Fibroblast of lung (primary cell): ENCODE measurements at regions not wholly inside any gene's neighbourhood (a gene's known extent, or its start where the extent isn't known, plus 50 kb on each side); places are given as distances from the start of the nearest gene placed in this dataset.

Experiments used
- DNase-seq, 2 donors: peaks; one replicate each; pipeline versions ENCODE4 v3.0.0 to v3.0.0-alpha.2; 2010; ENCODE audit warnings: low read depth in 2 of 2
- H2AFZ ChIP-seq: 2 replicates; pipeline ENCODE4 v1.5.1; 2012; ENCODE audit warnings: low read length, control low read depth, inconsistent platforms
- H3K27ac ChIP-seq: 2 replicates; pipeline ENCODE4 v1.5.1; 2011; ENCODE audit warnings: low read length, control low read depth; ENCODE audit not compliant: insufficient read depth
- H3K27me3 ChIP-seq: 2 replicates; pipeline ENCODE4 v1.5.1; 2011; ENCODE audit warnings: mild to moderate bottlenecking, low read length; ENCODE audit not compliant: control insufficient read depth, insufficient read depth
- H3K36me3 ChIP-seq: 2 replicates; pipeline ENCODE4 v1.5.1; 2011; ENCODE audit warnings: low read length; ENCODE audit not compliant: control insufficient read depth, insufficient read depth
- H3K4me1 ChIP-seq: 2 replicates; pipeline ENCODE4 v1.5.1; 2011; ENCODE audit warnings: low read length; ENCODE audit not compliant: control insufficient read depth, insufficient read depth; ENCODE audit errors: extremely low read depth
- H3K4me2 ChIP-seq: 2 replicates; pipeline ENCODE4 v1.5.1; 2011; ENCODE audit warnings: low read length, control low read depth; ENCODE audit not compliant: insufficient read depth; ENCODE audit errors: extremely low read depth
- H3K4me3 ChIP-seq, 4 experiments: fragments of 200-600 bp in 1 of 4; sonication (generic) in 1 of 4; replicated peaks in 1 of 4; 2 replicates each; pipeline ENCODE4 v1.5.1; 2011 to 2016; ENCODE audit warnings: low read length in 4 of 4, low read depth in 3 of 4, mild to moderate bottlenecking in 3 of 4, control low read depth in 2 of 4, inconsistent platforms in 1 of 4, mixed read lengths in 1 of 4; ENCODE audit not compliant: insufficient read depth in 1 of 4; ENCODE audit errors: control extremely low read depth in 1 of 4
- H3K79me2 ChIP-seq: 2 replicates; pipeline ENCODE4 v1.5.1; 2012; ENCODE audit warnings: mild to moderate bottlenecking, low read length, inconsistent platforms; ENCODE audit not compliant: control insufficient read depth, insufficient read depth
- H3K9ac ChIP-seq: 2 replicates; pipeline ENCODE4 v1.5.1; 2011; ENCODE audit warnings: mild to moderate bottlenecking, low read length, control low read depth; ENCODE audit not compliant: insufficient read depth
- H3K9me3 ChIP-seq: 2 replicates; pipeline ENCODE4 v1.5.1; 2012; ENCODE audit warnings: low read depth, low read length; ENCODE audit not compliant: control insufficient read depth, insufficient read depth
- H4K20me1 ChIP-seq: 2 replicates; pipeline ENCODE4 v1.5.1; 2011; ENCODE audit warnings: low read length; ENCODE audit not compliant: control insufficient read depth, insufficient read depth; ENCODE audit errors: extremely low read depth
- EZH2 ChIP-seq: IDR thresholded peaks from 2 replicates; pipeline ENCODE4 v1.5.1; 2012; ENCODE audit warnings: low read length, control low read depth, mild to moderate bottlenecking; ENCODE audit errors: missing control alignments
- TF ChIP-seq, protein P1 (sequence below), 2 donors: IDR thresholded peaks in 1 of 2; conservative IDR thresholded peaks in 1 of 2; 1 replicate in 1 of 2; 2 replicates in 1 of 2; pipeline ENCODE4 v1.5.1; 2011 to 2012; ENCODE audit warnings: low read length in 2 of 2, control low read depth in 1 of 2, inconsistent platforms in 1 of 2, low read depth in 1 of 2, mild to moderate bottlenecking in 1 of 2

GRCh38 chr5:32499261-32499660 is 54.7 kb upstream of the ZFR start:
- TF ChIP-seq, protein P1, sequence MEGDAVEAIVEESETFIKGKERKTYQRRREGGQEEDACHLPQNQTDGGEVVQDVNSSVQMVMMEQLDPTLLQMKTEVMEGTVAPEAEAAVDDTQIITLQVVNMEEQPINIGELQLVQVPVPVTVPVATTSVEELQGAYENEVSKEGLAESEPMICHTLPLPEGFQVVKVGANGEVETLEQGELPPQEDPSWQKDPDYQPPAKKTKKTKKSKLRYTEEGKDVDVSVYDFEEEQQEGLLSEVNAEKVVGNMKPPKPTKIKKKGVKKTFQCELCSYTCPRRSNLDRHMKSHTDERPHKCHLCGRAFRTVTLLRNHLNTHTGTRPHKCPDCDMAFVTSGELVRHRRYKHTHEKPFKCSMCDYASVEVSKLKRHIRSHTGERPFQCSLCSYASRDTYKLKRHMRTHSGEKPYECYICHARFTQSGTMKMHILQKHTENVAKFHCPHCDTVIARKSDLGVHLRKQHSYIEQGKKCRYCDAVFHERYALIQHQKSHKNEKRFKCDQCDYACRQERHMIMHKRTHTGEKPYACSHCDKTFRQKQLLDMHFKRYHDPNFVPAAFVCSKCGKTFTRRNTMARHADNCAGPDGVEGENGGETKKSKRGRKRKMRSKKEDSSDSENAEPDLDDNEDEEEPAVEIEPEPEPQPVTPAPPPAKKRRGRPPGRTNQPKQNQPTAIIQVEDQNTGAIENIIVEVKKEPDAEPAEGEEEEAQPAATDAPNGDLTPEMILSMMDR (conservative IDR thresholded peaks at IDR 0.05 in 1 of 2, IDR thresholded peaks at IDR 0.05 in 1 of 2; ENCODE audit: low read depth in 1 of 2, low read length in 2 of 2) = no peak
- TF ChIP-seq EZH2 = no peak
- Histone ChIP-seq H3K4me1 (no peaks in the 10 kb centered on the region), H2AFZ (no peak overlapping the region), H3K9ac (no peak overlapping the region), H3K9me3 (no peaks in the 10 kb centered on the region), H3K27ac (no peak overlapping the region), H3K79me2 (no peaks in the 10 kb centered on the region), H3K4me3 (no peak overlapping the region), H3K36me3 (no peaks in the 10 kb centered on the region), H4K20me1 (no peaks in the 10 kb centered on the region), H3K27me3 (no peaks in the 10 kb centered on the region), H3K4me2 (no peak overlapping the region)
- no peak for DNase-seq

DNA sequence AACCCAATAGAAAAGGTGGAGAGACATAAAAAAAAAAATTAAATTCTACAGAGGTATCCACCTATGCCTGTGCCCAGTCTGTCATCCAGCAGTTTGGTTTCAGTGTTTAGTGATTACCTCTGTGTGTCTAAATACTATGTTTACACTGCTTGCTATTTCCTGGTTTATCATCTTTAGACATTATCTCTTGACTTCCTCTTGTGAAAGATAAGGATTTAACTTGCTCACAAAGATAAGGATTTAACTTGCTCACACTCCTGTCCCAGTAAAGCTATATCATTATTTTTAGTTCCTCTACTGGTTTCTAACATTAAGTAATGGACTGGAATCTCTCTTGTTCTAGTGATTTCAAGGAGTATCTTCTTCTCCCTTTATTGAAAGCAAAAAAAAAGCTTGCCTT is 53.9 kb upstream of the ZFR start:
- no peaks in the 10 kb centered on the region for H4K20me1 ChIP-seq
- no peak overlapping the region for H3K4me2 ChIP-seq
- H2AFZ ChIP-seq = no peak overlapping the region
- no peak overlapping the region for H3K4me3 ChIP-seq
- no peak for TF ChIP-seq EZH2
- TF ChIP-seq, protein P1 (conservative IDR thresholded peaks at IDR 0.05 in 1 of 2, IDR thresholded peaks at IDR 0.05 in 1 of 2; ENCODE audit: low read depth in 1 of 2, low read length in 2 of 2) = no peak
- H3K9ac ChIP-seq = no peak overlapping the region
- H3K9me3 ChIP-seq = no peaks in the 10 kb centered on the region
- H3K27ac ChIP-seq = no peak overlapping the region
- H3K4me1 ChIP-seq = no peaks in the 10 kb centered on the region
- no peak for DNase-seq
- no peaks in the 10 kb centered on the region for H3K79me2 ChIP-seq
- H3K36me3 ChIP-seq = no peaks in the 10 kb centered on the region
- no peaks in the 10 kb centered on the region for H3K27me3 ChIP-seq

DNA sequence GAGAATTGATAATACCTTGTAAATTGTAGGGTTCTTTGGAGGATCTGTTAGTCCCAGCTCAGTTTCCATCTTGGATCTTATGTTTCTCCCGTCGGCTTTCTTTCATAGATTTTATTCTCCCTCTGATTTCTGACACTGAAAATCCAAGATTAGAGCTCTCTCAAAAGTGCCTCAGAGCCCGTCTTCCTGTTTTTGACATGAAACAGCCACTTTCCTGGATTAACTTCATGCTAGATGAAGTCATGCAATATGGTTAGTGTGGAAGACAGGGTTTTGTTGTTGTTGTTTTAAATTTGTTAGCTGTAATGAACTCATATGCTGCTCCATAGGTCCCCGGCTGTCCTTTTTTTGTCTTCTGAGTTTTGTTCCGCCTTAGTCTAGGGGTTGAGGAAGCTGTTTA is 51.6 kb upstream of the ZFR start:
- H3K4me1 ChIP-seq = no peaks in the 10 kb centered on the region
- H3K4me2 ChIP-seq = no peak overlapping the region
- no peak overlapping the region for H2AFZ ChIP-seq
- H3K9ac ChIP-seq = no peak overlapping the region
- H4K20me1 ChIP-seq = no peaks in the 10 kb centered on the region
- no peak for DNase-seq
- no peaks in the 10 kb centered on the region for H3K36me3 ChIP-seq
- TF ChIP-seq, protein P1 (conservative IDR thresholded peaks at IDR 0.05 in 1 of 2, IDR thresholded peaks at IDR 0.05 in 1 of 2; ENCODE audit: low read depth in 1 of 2, low read length in 2 of 2) = no peak
- no peak for TF ChIP-seq EZH2
- H3K27ac ChIP-seq = no peak overlapping the region
- peaks cover 2% of the 10 kb centered on the region for H3K27me3 ChIP-seq
- no peaks in the 10 kb centered on the region for H3K79me2 ChIP-seq
- H3K9me3 ChIP-seq = no peaks in the 10 kb centered on the region
- no peak overlapping the region for H3K4me3 ChIP-seq
